ENCODE measurements at regions not wholly inside any gene's neighbourhood (a gene's known extent, or its start where the extent isn't known, plus 50 kb on each side); places are given as distances from the start of the nearest gene placed in this dataset.

GRCh38 chr11:101327908-101328307 is 198.3 kb upstream of the PGR start:
- 0% methylated on average over 3 of the region's 3 CpGs for WGBS (ENCODE audit: insufficient coverage, low coverage, missing lambda C conversion rate)
- Histone ChIP-seq H3K4me2 (ENCODE audit: insufficient read depth, low read length) (no peak overlapping the region), H3K9me1 (ENCODE audit: control insufficient read depth, insufficient read depth, low read length) (no peaks in the 10 kb centered on the region), H3K4me3 (no peak overlapping the region), H3K9me3 (replicated peaks; ENCODE audit: control insufficient read depth, insufficient read depth, low read depth, low read length) (no peaks in the 10 kb centered on the region), H3K36me3 (ENCODE audit: control insufficient read depth, insufficient read depth, low read length) (no peaks in the 10 kb centered on the region), H3K27me3 (ENCODE audit: control insufficient read depth in 2 of 2, insufficient read depth in 2 of 2, low read length in 2 of 2) (no peaks in the 10 kb centered on the region), H4K20me1 (replicated peaks; ENCODE audit: control insufficient read depth, insufficient read depth, low read length) (no peaks in the 10 kb centered on the region), H3K4me1 (replicated peaks in 1 of 2; ENCODE audit: control insufficient read depth in 2 of 2, insufficient read depth in 2 of 2, low read length in 2 of 2) (no peaks in the 10 kb centered on the region), H3K9ac (ENCODE audit: insufficient read depth in 1 of 2, low read depth in 2 of 2, low read length in 2 of 2) (no peak overlapping the region), H3K79me2 (ENCODE audit: control insufficient read depth, insufficient read depth, low read length) (no peaks in the 10 kb centered on the region), H3K27ac (ENCODE audit: extremely low read depth, low read depth, low read length) (no peak overlapping the region), H2AFZ (ENCODE audit: low read depth, low read length) (no peak overlapping the region)
- ChIA-PET CTCF (ENCODE audit: low intra/inter-chr PET ratio) (no interaction called here), POLR2A (no interaction called here)
- TF ChIP-seq CEBPG (CRISPR knock-in tag; IDR thresholded peaks at IDR 0.05) (no peak), CEBPG (tag; conservative IDR thresholded peaks at IDR 0.05 in 1 of 2, IDR thresholded peaks at IDR 0.05 in 1 of 2) (peak in 1 of 2 experiments; percentile 60; a peak in 2 of 4 replicates), CEBPB (tag; IDR thresholded peaks at IDR 0.05) (peak; percentile 81), FOXP4 (CRISPR knock-in tag; IDR thresholded peaks at IDR 0.05; ENCODE audit: borderline replicate concordance) (no peak)
- BruUV-seq (replicated peaks), result no TSS peak
- in situ Hi-C loops (cut with MboI), result no loop called here
- no peak for FAIRE-seq
- intact Hi-C loops (cut with micrococcal nuclease), result no loop called here
- ATAC-seq, result no peak
- DNase-seq (ENCODE audit: extremely low read depth in 1 of 4, low spot score in 3 of 4), result no peak

GRCh38 chr11:101326141-101326540 is 196.5 kb upstream of the PGR start:
- in situ Hi-C loops (cut with MboI), result no loop called here
- DNase-seq (ENCODE audit: extremely low read depth in 1 of 4, low spot score in 3 of 4), result no peak
- intact Hi-C loops (cut with micrococcal nuclease), result no loop called here

More at GRCh38 chr11:101326141-101326540, 196.5 kb upstream of the PGR start:
- Histone ChIP-seq H3K4me2 (ENCODE audit: insufficient read depth, low read length) (no peak overlapping the region), H3K79me2 (ENCODE audit: control insufficient read depth, insufficient read depth, low read length) (no peaks in the 10 kb centered on the region), H3K9me1 (ENCODE audit: control insufficient read depth, insufficient read depth, low read length) (no peaks in the 10 kb centered on the region), H3K9ac (ENCODE audit: insufficient read depth in 1 of 2, low read depth in 2 of 2, low read length in 2 of 2) (no peak overlapping the region), H3K27ac (ENCODE audit: extremely low read depth, low read depth, low read length) (no peak overlapping the region), H2AFZ (ENCODE audit: low read depth, low read length) (no peak overlapping the region), H3K4me3 (no peak overlapping the region), H3K4me1 (replicated peaks in 1 of 2; ENCODE audit: control insufficient read depth in 2 of 2, insufficient read depth in 2 of 2, low read length in 2 of 2) (no peaks in the 10 kb centered on the region), H3K9me3 (replicated peaks; ENCODE audit: control insufficient read depth, insufficient read depth, low read depth, low read length) (no peaks in the 10 kb centered on the region), H4K20me1 (replicated peaks; ENCODE audit: control insufficient read depth, insufficient read depth, low read length) (no peaks in the 10 kb centered on the region), H3K27me3 (ENCODE audit: control insufficient read depth in 2 of 2, insufficient read depth in 2 of 2, low read length in 2 of 2) (no peaks in the 10 kb centered on the region), H3K36me3 (ENCODE audit: control insufficient read depth, insufficient read depth, low read length) (no peaks in the 10 kb centered on the region)
- ATAC-seq, result no peak
- no TSS peak for BruUV-seq (replicated peaks)
- ChIA-PET POLR2A (no interaction called here), CTCF (ENCODE audit: low intra/inter-chr PET ratio) (no interaction called here)
- TF ChIP-seq NCOA4 (IDR thresholded peaks at IDR 0.05; ENCODE audit: partially characterized antibody) (no peak), FOXM1 (IDR thresholded peaks at IDR 0.05; ENCODE audit: low read depth) (no peak), FOXM1 (CRISPR knock-in tag; IDR thresholded peaks at IDR 0.05; ENCODE audit: low read depth) (no peak)
- FAIRE-seq, result no peak
